ENCODE measurements at regions not wholly inside any gene's neighbourhood (a gene's known extent, or its start where the extent isn't known, plus 50 kb on each side); places are given as distances from the start of the nearest gene placed in this dataset.

GRCh38 chr11:92406472-92406871, 181.9 kb downstream of the FAT3 start:
- in situ Hi-C loops (cut with MboI; ENCODE audit: low pct_unique_long_range_greater_than_20kb, low sequenced_read_pairs, unreplicated experiment), result no loop called here
- DNase-seq (ENCODE audit: low spot score), result no peak
- TF ChIP-seq, protein P1, sequence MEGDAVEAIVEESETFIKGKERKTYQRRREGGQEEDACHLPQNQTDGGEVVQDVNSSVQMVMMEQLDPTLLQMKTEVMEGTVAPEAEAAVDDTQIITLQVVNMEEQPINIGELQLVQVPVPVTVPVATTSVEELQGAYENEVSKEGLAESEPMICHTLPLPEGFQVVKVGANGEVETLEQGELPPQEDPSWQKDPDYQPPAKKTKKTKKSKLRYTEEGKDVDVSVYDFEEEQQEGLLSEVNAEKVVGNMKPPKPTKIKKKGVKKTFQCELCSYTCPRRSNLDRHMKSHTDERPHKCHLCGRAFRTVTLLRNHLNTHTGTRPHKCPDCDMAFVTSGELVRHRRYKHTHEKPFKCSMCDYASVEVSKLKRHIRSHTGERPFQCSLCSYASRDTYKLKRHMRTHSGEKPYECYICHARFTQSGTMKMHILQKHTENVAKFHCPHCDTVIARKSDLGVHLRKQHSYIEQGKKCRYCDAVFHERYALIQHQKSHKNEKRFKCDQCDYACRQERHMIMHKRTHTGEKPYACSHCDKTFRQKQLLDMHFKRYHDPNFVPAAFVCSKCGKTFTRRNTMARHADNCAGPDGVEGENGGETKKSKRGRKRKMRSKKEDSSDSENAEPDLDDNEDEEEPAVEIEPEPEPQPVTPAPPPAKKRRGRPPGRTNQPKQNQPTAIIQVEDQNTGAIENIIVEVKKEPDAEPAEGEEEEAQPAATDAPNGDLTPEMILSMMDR (IDR thresholded peaks at IDR 0.05; ENCODE audit: extremely low read depth, insufficient read depth, missing control alignments), result no peak

GRCh38 chr11:92409355-92409754, 184.7 kb downstream of the FAT3 start:
- TF ChIP-seq, protein P1 (IDR thresholded peaks at IDR 0.05; ENCODE audit: extremely low read depth, insufficient read depth, missing control alignments), result no peak
- DNase-seq (ENCODE audit: low spot score), result no peak
- in situ Hi-C loops (cut with MboI; ENCODE audit: low pct_unique_long_range_greater_than_20kb, low sequenced_read_pairs, unreplicated experiment), result no loop called here

GRCh38 chr11:92409956-92410355, 185.3 kb downstream of the FAT3 start:
- TF ChIP-seq, protein P1 (IDR thresholded peaks at IDR 0.05; ENCODE audit: extremely low read depth, insufficient read depth, missing control alignments), result no peak
- in situ Hi-C loops (cut with MboI; ENCODE audit: low pct_unique_long_range_greater_than_20kb, low sequenced_read_pairs, unreplicated experiment), result no loop called here
- no peak for DNase-seq (ENCODE audit: low spot score)

GRCh38 chr11:92410526-92410925, 185.9 kb downstream of the FAT3 start:
- in situ Hi-C loops (cut with MboI; ENCODE audit: low pct_unique_long_range_greater_than_20kb, low sequenced_read_pairs, unreplicated experiment), result no loop called here

DNA sequence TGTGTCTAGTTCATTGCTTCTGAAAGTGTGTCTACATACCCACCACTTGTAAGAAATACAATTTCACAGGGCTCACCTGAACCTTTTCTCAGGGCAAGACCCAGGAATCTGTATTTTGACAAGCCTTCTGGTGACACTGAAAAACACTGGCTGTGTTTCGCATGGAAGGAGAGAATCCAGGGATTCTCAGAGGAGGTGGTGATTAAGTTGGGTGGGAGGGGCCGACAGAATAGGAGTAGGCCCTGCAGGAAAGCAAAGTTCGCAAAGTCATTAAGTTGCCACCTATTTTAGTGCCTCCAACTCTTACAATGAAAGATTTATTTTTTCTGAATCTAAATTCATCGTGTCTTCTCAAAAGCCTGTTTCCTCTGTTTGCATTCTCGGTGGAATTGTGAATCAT, 186.8 kb downstream of the FAT3 start:
- in situ Hi-C loops (cut with MboI; ENCODE audit: low pct_unique_long_range_greater_than_20kb, low sequenced_read_pairs, unreplicated experiment), result no loop called here
- DNase-seq (ENCODE audit: low spot score), result no peak
- TF ChIP-seq, protein P1 (IDR thresholded peaks at IDR 0.05; ENCODE audit: extremely low read depth, insufficient read depth, missing control alignments), result no peak

More at GRCh38 chr11:92410526-92410925, 185.9 kb downstream of the FAT3 start:
- no peak for DNase-seq (ENCODE audit: low spot score)
- TF ChIP-seq, protein P1 (IDR thresholded peaks at IDR 0.05; ENCODE audit: extremely low read depth, insufficient read depth, missing control alignments), result no peak

DNA sequence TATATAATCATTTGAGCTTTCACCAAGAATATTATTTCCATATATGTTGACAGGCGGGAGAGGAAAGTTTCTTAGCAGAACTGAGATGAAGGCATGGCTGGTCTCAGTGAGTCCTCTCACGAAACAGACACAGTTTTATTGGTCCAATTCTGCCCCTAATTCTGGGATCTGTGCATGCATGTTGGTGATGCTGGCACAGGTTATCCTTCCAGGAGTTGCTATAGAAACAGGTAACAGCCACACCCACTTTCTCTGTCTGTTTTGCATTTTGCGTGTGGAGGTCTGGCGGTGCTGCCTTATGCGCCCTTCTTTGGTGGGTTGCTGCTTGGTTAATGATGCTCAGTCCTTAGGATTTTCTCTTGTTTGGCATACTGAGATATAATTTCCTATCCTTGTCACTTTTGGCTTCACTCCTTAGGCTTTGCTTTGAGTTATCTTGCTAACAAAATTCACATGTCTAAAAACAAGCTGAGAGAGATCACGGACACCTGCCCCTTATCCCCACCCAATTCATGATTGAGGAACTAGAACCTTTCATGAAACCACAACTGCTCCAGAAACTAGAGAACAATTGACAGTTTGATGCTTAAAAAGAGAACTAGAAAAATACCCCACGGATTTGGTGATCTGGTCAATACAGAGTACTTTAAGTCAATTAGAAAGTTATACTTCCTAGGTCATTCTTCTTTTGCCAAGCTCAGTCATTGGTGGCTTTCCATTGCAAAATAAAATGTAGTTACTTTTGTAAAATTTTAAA, 189.3 kb downstream of the FAT3 start:
- TF ChIP-seq, protein P1 (IDR thresholded peaks at IDR 0.05; ENCODE audit: extremely low read depth, insufficient read depth, missing control alignments), result no peak
- in situ Hi-C loops (cut with MboI; ENCODE audit: low pct_unique_long_range_greater_than_20kb, low sequenced_read_pairs, unreplicated experiment), result no loop called here
- no peak for DNase-seq (ENCODE audit: low spot score)
